ENCODE measurements at regions not wholly inside any gene's neighbourhood (a gene's known extent, or its start where the extent isn't known, plus 50 kb on each side); places are given as distances from the start of the nearest gene placed in this dataset.

DNA sequence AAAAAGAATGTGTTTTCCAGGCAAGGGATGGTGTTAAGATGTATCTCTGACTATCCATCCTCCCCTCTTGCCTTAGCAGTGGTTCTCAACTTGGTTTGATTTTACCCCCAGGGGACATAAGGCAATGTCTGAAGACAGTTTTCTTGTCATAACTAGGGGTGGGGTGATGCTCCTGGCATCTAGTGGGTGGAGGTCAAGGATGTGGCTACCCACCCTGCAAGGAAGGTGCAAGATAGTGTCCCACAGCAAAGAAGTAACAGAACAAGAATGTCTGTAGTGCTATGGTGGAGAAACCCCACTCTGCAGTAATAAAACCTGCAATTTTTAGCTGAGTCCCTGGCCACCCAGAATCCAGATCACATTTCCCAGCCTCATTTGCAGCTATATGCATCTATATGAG, 81.2 kb upstream of the TBL1X start:
- Histone ChIP-seq H3K36me3 (ENCODE audit: insufficient read depth) (no peaks in the 10 kb centered on the region), H3K4me1 (ENCODE audit: insufficient read depth) (no peaks in the 10 kb centered on the region), H4K20me1 (replicated peaks; ENCODE audit: insufficient read depth) (no peaks in the 10 kb centered on the region), H3K9me2 (ENCODE audit: insufficient read depth) (no peaks in the 10 kb centered on the region), H3K4me2 (no peak overlapping the region), H3F3A (replicated peaks; ENCODE audit: low read depth) (no peaks in the 10 kb centered on the region), H2AFZ (no peak overlapping the region), H3K27me3 (ENCODE audit: insufficient read depth) (no peaks in the 10 kb centered on the region), H3K27ac (ENCODE audit: low read depth) (no peak overlapping the region), H3K4me3 (no peak overlapping the region), H3K79me2 (replicated peaks; ENCODE audit: insufficient read depth) (no peaks in the 10 kb centered on the region)
- H3K36me3 Mint-ChIP-seq (ENCODE audit: low read depth): no peaks in the 10 kb centered on the region
- H3K27me3 Mint-ChIP-seq (ENCODE audit: insufficient read depth, low read depth, poor library complexity): peaks cover 3% of the 10 kb centered on the region
- TF ChIP-seq ZNF114 (CRISPR knock-in tag; IDR thresholded peaks at IDR 0.05) (no peak), ZNF331 (CRISPR knock-in tag; IDR thresholded peaks at IDR 0.05; ENCODE audit: low read depth) (no peak), POLR2AphosphoS5 (IDR thresholded peaks at IDR 0.05; ENCODE audit: low read depth) (no peak), EZH2 (IDR thresholded peaks at IDR 0.05; ENCODE audit: low read depth, unreplicated experiment) (no peak), NANOG (IDR thresholded peaks at IDR 0.05; ENCODE audit: borderline replicate concordance) (no peak), CREB1 (CRISPR knock-in tag; IDR thresholded peaks at IDR 0.05; ENCODE audit: low read depth) (no peak), STAT1 (IDR thresholded peaks at IDR 0.05; ENCODE audit: unreplicated experiment) (no peak), ETS1 (IDR thresholded peaks at IDR 0.05) (no peak), JUNB (IDR thresholded peaks at IDR 0.05; ENCODE audit: unreplicated experiment) (no peak), ZNF462 (CRISPR knock-in tag; IDR thresholded peaks at IDR 0.05) (no peak), EZH2phosphoT487 (IDR thresholded peaks at IDR 0.05; ENCODE audit: unreplicated experiment) (no peak)
- TF ChIP-seq, protein P1, sequence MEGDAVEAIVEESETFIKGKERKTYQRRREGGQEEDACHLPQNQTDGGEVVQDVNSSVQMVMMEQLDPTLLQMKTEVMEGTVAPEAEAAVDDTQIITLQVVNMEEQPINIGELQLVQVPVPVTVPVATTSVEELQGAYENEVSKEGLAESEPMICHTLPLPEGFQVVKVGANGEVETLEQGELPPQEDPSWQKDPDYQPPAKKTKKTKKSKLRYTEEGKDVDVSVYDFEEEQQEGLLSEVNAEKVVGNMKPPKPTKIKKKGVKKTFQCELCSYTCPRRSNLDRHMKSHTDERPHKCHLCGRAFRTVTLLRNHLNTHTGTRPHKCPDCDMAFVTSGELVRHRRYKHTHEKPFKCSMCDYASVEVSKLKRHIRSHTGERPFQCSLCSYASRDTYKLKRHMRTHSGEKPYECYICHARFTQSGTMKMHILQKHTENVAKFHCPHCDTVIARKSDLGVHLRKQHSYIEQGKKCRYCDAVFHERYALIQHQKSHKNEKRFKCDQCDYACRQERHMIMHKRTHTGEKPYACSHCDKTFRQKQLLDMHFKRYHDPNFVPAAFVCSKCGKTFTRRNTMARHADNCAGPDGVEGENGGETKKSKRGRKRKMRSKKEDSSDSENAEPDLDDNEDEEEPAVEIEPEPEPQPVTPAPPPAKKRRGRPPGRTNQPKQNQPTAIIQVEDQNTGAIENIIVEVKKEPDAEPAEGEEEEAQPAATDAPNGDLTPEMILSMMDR (conservative IDR thresholded peaks at IDR 0.05; ENCODE audit: low read depth in 2 of 2): no peak
- TF ChIP-seq, protein P2, sequence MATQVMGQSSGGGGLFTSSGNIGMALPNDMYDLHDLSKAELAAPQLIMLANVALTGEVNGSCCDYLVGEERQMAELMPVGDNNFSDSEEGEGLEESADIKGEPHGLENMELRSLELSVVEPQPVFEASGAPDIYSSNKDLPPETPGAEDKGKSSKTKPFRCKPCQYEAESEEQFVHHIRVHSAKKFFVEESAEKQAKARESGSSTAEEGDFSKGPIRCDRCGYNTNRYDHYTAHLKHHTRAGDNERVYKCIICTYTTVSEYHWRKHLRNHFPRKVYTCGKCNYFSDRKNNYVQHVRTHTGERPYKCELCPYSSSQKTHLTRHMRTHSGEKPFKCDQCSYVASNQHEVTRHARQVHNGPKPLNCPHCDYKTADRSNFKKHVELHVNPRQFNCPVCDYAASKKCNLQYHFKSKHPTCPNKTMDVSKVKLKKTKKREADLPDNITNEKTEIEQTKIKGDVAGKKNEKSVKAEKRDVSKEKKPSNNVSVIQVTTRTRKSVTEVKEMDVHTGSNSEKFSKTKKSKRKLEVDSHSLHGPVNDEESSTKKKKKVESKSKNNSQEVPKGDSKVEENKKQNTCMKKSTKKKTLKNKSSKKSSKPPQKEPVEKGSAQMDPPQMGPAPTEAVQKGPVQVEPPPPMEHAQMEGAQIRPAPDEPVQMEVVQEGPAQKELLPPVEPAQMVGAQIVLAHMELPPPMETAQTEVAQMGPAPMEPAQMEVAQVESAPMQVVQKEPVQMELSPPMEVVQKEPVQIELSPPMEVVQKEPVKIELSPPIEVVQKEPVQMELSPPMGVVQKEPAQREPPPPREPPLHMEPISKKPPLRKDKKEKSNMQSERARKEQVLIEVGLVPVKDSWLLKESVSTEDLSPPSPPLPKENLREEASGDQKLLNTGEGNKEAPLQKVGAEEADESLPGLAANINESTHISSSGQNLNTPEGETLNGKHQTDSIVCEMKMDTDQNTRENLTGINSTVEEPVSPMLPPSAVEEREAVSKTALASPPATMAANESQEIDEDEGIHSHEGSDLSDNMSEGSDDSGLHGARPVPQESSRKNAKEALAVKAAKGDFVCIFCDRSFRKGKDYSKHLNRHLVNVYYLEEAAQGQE (IDR thresholded peaks at IDR 0.05; ENCODE audit: unreplicated experiment): no peak
- DNase-seq (ENCODE audit: low spot score) (no peak), ATAC-seq (no peak)
- no peak overlapping the region for H3K27ac Mint-ChIP-seq
- no peaks in the 10 kb centered on the region for H3K4me1 Mint-ChIP-seq
- no peak overlapping the region for H3K4me3 Mint-ChIP-seq
- peaks cover 2% of the 10 kb centered on the region; the same call in 2 of the 3 replicates for H3K9me3 Mint-ChIP-seq

Measured in GM23338 (cell line).